HuH-7.5 (cell line): ENCODE measurements at regions not wholly inside any gene's neighbourhood (a gene's known extent, or its start where the extent isn't known, plus 50 kb on each side); places are given as distances from the start of the nearest gene placed in this dataset.

Experiments used
- DNase-seq: peaks from one replicate; pipeline ENCODE4 v3.0.0; 2011; ENCODE audit warnings: low spot score

DNA sequence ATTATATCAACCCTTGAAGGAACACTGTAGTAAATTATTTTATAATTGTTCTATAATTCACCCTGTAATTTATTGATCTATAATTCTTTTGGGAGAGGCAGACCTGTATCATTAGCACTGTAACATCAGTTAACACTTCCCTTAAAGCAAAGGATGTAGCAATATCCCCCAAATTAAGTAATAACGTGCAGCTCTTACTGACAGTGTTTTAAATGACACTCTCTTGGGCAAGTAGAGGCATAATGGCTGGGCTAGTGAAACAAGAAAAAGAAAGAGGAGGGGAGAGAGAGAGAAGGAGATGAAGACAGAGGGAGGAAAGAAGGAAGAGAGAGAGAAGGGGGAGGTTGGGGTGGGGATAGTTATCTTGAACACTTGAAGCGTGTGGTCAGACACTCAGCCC lies 161.0 kb upstream of the RNF32 start:
- no peak for DNase-seq

GRCh38 chr7:156478486-156478885 lies 162.1 kb upstream of the RNF32 start:
- no peak for DNase-seq

- DNase-seq = no peak
Measured at GRCh38 chr7:156475666-156476065, 164.9 kb upstream of the RNF32 start.

GRCh38 chr7:156475179-156475578 lies 165.4 kb upstream of the RNF32 start:
- no peak for DNase-seq

DNA sequence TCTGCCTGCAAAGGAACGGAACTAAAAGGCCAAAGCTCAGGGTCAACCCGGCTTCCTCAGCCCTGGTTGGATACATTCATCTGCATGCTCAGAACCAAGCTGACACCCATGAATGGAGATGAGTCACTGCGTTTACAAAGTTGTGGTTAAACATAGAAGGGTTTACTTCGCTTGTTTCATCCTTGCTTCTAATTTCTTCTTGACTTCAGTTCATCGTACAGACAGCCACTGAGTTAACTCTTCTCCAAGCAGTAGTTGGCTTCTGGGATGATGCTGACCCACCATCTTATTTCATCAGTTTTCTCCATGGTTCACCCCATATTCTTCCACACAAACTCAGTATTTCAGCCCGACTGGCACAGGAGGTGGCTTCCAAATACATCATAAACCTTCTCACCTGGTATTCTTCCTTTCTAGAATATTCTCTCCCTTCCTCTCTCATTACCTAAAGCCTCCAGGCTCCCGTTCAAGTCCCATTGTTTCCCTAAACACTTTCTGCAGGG lies 166.3 kb upstream of the RNF32 start:
- DNase-seq = peak; percentile 52

GRCh38 chr7:156473476-156474240 lies 166.9 kb upstream of the RNF32 start:
- DNase-seq = peak; percentile 61

- no peak for DNase-seq
Measured at GRCh38 chr7:156472267-156472666, 168.3 kb upstream of the RNF32 start.

DNA sequence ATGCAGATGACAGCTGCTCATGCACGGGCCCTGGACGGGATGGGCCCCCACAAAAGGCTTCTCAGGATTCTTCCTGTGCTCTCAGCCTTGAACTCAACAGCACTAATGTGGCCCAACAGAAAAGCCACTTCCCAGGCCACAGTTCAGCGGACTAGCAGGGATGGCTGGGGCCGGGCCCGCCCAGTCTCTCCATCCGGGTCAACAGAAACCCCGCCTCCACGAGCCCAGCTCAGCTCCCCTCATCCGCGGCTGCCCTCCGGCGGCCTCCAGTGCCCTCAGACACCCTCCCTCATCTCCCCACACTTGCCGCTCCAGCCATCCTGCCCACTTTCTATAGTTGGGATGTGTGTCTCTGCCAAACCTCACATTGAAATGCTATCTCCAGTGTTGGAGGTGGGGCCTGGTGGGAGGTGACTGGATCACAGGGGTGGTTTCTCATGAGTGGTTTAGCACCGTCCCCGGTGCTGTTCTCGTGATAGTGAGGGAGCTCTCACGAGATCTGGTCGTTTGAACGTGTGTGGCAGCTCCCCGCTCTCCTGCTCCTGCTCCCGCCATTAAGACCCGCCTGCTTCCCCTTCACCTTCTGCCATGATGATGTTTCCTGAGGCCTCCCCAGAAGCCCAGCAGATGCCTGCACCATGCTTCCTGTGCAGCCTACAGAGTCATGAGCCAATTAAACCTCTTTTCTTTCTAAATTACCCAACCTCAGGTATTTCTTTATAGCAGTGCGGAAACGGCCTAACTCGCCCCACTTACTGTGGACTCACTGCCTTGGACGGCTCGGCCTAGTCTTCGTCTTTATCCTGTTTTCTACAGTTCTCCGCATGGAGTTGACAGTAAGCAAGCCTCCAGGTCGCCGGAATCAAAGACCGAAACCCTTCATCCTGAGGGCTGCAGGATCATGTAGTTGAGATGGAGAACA lies 169.9 kb upstream of the RNF32 start:
- DNase-seq = no peak

DNA sequence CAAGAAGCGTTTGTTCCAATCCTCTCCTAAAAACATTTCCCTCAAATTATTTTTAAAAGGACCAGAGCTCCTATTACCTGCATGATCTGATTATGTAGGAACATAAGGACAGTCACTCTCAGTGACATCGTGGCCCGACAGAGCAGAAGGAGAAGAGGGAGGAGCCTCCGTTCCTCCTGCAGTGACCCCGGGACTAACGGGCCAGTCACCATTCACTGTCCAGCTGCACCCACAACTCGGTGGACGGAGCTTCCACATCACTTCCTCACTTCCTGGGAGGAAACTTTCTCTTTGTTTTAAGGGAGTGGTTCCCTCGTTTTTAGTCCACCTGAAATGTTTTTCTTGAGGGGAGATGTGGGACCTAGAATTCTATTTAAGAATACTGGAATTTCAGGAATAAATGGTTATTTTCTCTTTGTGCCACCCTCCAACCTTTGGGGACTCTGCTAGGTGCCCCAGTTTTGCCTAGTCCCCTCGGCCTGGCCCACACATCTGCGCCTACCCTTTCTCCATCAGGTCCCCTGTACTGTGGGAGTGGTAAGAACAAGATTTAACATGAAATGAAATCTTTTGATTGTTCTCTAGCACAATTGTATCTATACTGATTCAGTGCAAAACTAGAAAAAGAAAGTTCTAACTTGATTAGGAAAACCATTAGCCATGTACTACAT lies 173.5 kb upstream of the RNF32 start:
- no peak for DNase-seq

- DNase-seq = no peak
Measured at GRCh38 chr7:156466272-156466671, 174.3 kb upstream of the RNF32 start.

GRCh38 chr7:156465186-156465585 lies 175.4 kb upstream of the RNF32 start:
- no peak for DNase-seq

DNA sequence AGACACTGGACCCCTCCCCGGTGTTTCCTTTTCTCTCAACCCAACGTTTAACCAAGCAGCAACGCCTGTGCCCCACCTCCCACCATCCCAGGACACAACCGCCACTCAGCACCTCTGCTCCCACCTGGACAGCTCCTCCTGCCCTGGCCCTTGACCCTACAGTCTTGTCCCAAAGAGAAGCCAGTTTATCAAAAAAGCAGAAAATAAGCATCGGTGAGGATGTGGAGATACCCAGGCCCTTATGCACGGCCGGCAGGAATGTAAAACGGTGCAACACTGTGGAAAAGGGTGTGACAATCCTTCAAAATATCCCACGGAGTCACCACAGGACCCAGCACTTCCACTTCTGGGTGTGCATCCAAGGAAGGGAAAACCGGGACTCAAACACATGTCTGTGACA lies 176.2 kb upstream of the RNF32 start:
- no peak for DNase-seq

GRCh38 chr7:156463280-156463679 lies 177.3 kb upstream of the RNF32 start:
- DNase-seq = no peak

- DNase-seq = no peak
Measured at GRCh38 chr7:156461881-156462665, 178.5 kb upstream of the RNF32 start.

DNA sequence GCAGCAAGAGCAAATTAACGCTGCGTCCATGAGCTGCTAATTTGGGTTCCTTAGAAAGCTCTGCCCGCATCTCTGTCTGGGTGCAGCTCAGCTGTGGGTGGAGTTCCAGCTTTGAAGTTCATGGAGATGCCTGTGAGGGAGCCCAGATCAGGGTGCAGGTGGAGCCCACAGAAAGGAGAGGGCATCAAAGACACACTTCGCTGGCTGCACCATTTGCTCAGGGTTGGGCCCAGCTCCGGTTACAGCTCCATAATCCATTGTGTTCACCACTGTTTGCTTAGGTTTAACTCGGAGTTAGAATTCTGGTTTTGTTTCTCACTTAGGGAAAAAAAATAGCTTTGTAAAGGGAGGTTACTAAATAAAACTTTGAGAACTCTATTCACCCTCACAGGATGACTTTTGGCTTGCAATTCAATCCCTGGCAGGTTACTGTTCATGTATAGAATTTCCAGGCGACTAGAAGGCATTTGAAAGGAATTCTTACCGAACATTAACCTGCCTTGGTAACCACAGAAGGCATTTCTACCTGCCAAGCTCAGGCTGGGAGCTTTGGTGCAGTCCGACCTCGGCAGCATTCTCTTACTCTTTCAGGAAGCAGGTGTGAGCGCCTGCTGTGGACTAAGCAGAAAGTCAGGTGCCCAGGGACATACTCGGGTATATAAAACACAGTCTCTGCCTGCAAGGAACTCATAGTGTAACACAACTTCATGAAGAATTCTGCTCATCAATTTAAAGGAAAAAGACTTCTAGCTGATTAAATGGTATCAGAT lies 179.5 kb upstream of the RNF32 start:
- DNase-seq = no peak

- DNase-seq = no peak
Measured at GRCh38 chr7:156459582-156459981, 181.0 kb upstream of the RNF32 start.

DNA sequence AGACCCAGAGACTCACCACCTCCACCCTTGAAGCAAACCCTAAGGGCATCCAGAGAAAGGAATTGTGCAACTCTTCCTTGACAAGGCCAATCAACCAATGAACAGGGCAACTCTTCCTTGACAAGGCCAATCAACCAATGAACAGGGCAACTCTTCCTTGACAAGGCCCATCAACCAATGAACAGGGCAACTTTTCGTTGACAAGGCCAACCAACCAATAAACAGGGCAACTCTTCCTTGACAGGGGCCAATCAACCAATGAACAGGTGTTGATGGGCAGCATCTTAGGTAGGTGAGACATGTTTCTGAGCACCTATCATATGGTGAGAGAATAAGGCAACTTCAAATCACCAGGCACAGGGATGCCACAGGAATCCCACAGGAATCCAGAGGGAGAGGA lies 181.5 kb upstream of the RNF32 start:
- no peak for DNase-seq

DNA sequence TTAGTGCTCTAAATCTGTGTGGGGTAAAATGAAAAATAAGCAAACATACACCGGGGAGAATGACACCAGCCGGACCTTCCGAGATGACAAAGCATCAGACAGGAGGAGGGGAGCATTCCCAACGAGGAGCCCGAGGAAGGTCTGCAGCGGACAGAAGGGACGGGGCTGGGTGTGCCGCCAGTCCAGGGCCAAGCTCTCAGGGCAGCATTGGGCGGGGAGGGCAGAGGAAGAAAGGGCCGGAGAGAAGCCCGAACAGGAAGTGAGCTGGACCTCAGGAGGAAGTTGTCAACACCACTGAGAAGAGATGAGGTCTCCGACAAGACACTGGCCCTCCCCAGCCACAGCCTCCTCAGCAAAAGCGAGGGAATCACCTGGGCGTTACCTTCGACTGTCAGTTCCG lies 182.6 kb upstream of the RNF32 start:
- no peak for DNase-seq

- peak; percentile 45 for DNase-seq
Measured at GRCh38 chr7:156456503-156457115, 184.0 kb upstream of the RNF32 start.

GRCh38 chr7:156456032-156456431 lies 184.5 kb upstream of the RNF32 start:
- no peak for DNase-seq
